ENCODE measurements at regions not wholly inside any gene's neighbourhood (a gene's known extent, or its start where the extent isn't known, plus 50 kb on each side); places are given as distances from the start of the nearest gene placed in this dataset.

DNA sequence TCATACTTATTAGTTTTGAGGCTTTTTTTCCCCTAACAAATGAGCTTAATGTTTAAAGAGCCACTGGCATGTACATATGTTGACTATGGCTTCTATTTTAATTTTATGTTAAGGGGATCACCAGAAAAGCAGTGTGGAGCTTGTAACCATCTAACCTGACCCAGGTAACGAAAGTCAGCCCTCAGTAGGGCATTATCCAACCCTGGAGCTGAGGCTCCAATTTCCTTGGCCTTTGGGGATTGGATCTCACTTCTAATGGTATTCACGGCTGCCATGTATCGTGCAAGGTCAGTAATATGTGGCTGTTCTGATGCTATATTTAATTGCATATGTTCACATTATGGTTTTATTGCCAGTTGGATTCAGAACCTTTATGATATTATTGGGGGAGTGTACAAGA, 75.2 kb upstream of the CCSER1 start:
- TF ChIP-seq CTCF (IDR thresholded peaks at IDR 0.05) = no peak
- TF ChIP-seq POLR2A (IDR thresholded peaks at IDR 0.05) = no peak
